ENCODE measurements at regions not wholly inside any gene's neighbourhood (a gene's known extent, or its start where the extent isn't known, plus 50 kb on each side); places are given as distances from the start of the nearest gene placed in this dataset.

DNA sequence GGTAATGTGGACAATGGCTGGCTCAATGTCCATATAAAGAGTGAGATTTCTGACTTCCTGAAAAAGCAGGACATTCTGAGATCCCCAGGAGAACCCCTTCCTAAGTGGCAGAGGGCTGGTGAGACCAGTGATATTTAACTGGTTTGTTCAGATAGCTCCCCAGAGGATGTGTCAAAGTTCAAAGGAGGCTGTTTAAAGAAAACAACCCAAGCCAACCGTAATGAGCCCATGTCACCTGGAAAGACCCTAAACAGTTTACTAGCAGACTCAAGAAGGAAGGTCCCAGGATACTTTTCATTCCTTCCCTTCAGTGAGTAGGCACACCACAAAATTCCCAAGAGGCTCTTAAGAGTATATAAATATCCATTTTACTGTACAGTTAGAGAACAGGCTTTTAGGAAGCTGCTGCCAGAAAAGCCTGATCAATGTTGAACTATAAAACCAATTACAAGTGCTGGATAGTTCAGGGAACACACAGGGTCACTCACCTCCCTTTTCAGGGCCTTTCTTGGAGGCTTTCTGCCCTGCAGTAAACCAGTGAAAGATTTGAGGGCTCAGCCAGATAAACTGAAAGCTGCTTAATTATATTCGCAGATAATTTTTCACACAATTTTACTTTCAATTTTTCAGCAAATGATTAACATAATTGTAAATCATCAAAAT lies 293.5 kb downstream of the ASXL3 start:
- Histone ChIP-seq H3K9ac (ENCODE audit: low read length) (no peak overlapping the region), H3K18ac (ENCODE audit: low read length) (no peak overlapping the region), H3K4me3 (ENCODE audit: low read length) (no peak overlapping the region), H2AK5ac (ENCODE audit: low read length) (no peak overlapping the region), H3K4me2 (ENCODE audit: low read length) (no peak overlapping the region), H3K79me1 (ENCODE audit: low read length) (no peaks in the 10 kb centered on the region), H3K56ac (ENCODE audit: low read length) (no peak overlapping the region), H2BK5ac (ENCODE audit: low read length) (no peak overlapping the region), H3K36me3 (ENCODE audit: control insufficient read depth, insufficient read depth, low read length) (no peaks in the 10 kb centered on the region), H2BK120ac (ENCODE audit: low read depth, low read length) (no peak overlapping the region), H3K4ac (ENCODE audit: low read depth, low read length) (no peak overlapping the region), H2BK15ac (replicated peaks; ENCODE audit: low read depth) (no peak overlapping the region), H3K4me1 (ENCODE audit: control insufficient read depth, low read depth, low read length) (no peaks in the 10 kb centered on the region), H3K79me2 (ENCODE audit: control insufficient read depth, insufficient read depth, low read length) (no peaks in the 10 kb centered on the region), H4K5ac (ENCODE audit: low read length) (no peak overlapping the region), H3K27me3 (ENCODE audit: insufficient read depth, low read length, poor library complexity) (no peaks in the 10 kb centered on the region), H4K8ac (ENCODE audit: low read depth, low read length) (no peak overlapping the region), H3K23ac (ENCODE audit: low read length) (no peak overlapping the region), H3K27ac (ENCODE audit: low read depth, low read length) (no peak overlapping the region)
- no peak for DNase-seq
- no CpG with 5 or more reads among the region's 2 CpGs for WGBS (ENCODE audit: extremely low coverage, insufficient coverage, low lambda C conversion rate)

DNA sequence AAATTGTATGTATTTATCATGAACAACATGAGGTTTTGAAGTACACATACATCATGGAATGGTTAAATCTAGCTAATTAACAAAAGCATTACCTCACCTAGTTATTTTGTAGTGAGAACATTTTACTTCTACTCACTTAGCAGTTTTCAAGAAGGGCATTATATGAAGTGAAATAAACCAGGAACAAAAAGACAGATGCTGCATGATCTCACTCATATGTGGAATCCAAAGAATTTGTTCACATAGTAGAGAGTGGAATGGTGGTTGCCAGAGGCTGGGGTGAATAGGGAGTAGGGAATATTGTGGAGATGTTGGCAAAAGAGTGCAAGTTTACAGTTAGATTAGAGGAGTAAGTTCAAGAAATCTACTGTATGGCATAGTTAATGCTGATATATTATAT lies 292.0 kb downstream of the ASXL3 start:
- H3K36me3 ChIP-seq (ENCODE audit: control insufficient read depth, insufficient read depth, low read length): no peaks in the 10 kb centered on the region
- H2BK15ac ChIP-seq (replicated peaks; ENCODE audit: low read depth): no peak overlapping the region
- no peaks in the 10 kb centered on the region for H3K79me2 ChIP-seq (ENCODE audit: control insufficient read depth, insufficient read depth, low read length)
- no peak overlapping the region for H3K27ac ChIP-seq (ENCODE audit: low read depth, low read length)
- no peak overlapping the region for H4K8ac ChIP-seq (ENCODE audit: low read depth, low read length)
- H2BK5ac ChIP-seq (ENCODE audit: low read length): no peak overlapping the region
- no peaks in the 10 kb centered on the region for H3K27me3 ChIP-seq (ENCODE audit: insufficient read depth, low read length, poor library complexity)
- H3K56ac ChIP-seq (ENCODE audit: low read length): no peak overlapping the region
- H3K18ac ChIP-seq (ENCODE audit: low read length): no peak overlapping the region
- DNase-seq: peak; percentile 54
- H2BK120ac ChIP-seq (ENCODE audit: low read depth, low read length): no peak overlapping the region
- no peaks in the 10 kb centered on the region for H3K79me1 ChIP-seq (ENCODE audit: low read length)
- no peak overlapping the region for H3K4ac ChIP-seq (ENCODE audit: low read depth, low read length)
- H2AK5ac ChIP-seq (ENCODE audit: low read length): no peak overlapping the region
- no peak overlapping the region for H4K5ac ChIP-seq (ENCODE audit: low read length)
- no peak overlapping the region for H3K4me3 ChIP-seq (ENCODE audit: low read length)
- H3K4me1 ChIP-seq (ENCODE audit: control insufficient read depth, low read depth, low read length): no peaks in the 10 kb centered on the region
- H3K23ac ChIP-seq (ENCODE audit: low read length): no peak overlapping the region
- H3K4me2 ChIP-seq (ENCODE audit: low read length): no peak overlapping the region
- H3K9ac ChIP-seq (ENCODE audit: low read length): no peak overlapping the region

DNA sequence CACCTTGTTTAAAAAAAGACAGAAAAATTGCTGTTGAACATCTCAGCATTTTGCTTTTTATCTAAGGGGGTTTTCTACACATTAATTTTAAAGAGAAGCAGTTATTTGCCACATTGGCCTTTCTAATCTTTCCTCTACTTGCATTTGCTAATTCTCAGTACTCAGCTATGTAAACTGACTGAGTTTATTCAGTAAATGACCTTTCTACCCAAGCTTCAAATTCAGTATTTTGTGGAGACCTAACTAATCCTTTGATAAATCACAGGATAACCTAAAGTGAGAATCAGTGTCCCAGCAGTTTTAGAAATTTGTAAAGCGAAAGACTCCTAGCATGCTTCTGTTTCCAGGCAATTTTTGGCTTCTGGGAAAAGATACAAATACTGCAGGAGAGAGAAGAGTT lies 288.4 kb downstream of the ASXL3 start:
- WGBS (ENCODE audit: extremely low coverage, insufficient coverage, low lambda C conversion rate): no CpG with 5 or more reads among the region's 1 CpG
- H3K27ac ChIP-seq (ENCODE audit: low read depth, low read length): no peak overlapping the region
- no peak overlapping the region for H2BK120ac ChIP-seq (ENCODE audit: low read depth, low read length)
- H3K27me3 ChIP-seq (ENCODE audit: insufficient read depth, low read length, poor library complexity): no peaks in the 10 kb centered on the region
- H3K23ac ChIP-seq (ENCODE audit: low read length): no peak overlapping the region
- H4K5ac ChIP-seq (ENCODE audit: low read length): no peak overlapping the region
- H2BK15ac ChIP-seq (replicated peaks; ENCODE audit: low read depth): no peak overlapping the region
- H4K8ac ChIP-seq (ENCODE audit: low read depth, low read length): no peak overlapping the region
- no peaks in the 10 kb centered on the region for H3K36me3 ChIP-seq (ENCODE audit: control insufficient read depth, insufficient read depth, low read length)
- H3K79me1 ChIP-seq (ENCODE audit: low read length): no peaks in the 10 kb centered on the region
- no peak overlapping the region for H3K9ac ChIP-seq (ENCODE audit: low read length)
- no peak overlapping the region for H2AK5ac ChIP-seq (ENCODE audit: low read length)
- H3K4me3 ChIP-seq (ENCODE audit: low read length): no peak overlapping the region
- DNase-seq: no peak
- no peak overlapping the region for H3K4ac ChIP-seq (ENCODE audit: low read depth, low read length)
- H3K56ac ChIP-seq (ENCODE audit: low read length): no peak overlapping the region
- no peak overlapping the region for H3K4me2 ChIP-seq (ENCODE audit: low read length)
- H3K18ac ChIP-seq (ENCODE audit: low read length): no peak overlapping the region
- no peak overlapping the region for H2BK5ac ChIP-seq (ENCODE audit: low read length)
- no peaks in the 10 kb centered on the region for H3K79me2 ChIP-seq (ENCODE audit: control insufficient read depth, insufficient read depth, low read length)
- H3K4me1 ChIP-seq (ENCODE audit: control insufficient read depth, low read depth, low read length): no peaks in the 10 kb centered on the region

DNA sequence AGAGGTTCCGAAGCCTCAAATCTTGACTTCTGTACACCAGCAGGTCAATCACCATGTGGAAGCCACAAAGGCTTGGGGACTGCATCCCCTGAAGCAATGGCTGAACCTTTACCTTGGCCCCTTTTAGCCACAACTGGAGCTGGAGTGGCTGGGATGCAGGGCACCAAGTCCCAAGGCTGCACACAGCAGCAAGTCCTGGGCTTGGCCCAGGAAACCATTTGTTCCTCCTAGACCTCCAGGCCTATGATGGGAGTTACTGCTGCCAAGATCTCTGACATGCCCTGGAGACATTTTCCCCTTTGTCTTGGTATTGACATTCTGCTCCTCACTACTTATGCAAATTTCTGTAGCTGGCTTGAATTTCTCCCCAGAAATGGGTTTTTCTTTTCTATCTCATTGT lies 285.9 kb downstream of the ASXL3 start:
- no CpG with 5 or more reads among the region's 1 CpG for WGBS (ENCODE audit: extremely low coverage, insufficient coverage, low lambda C conversion rate)
- Histone ChIP-seq H2AK5ac (ENCODE audit: low read length) (no peak overlapping the region), H3K36me3 (ENCODE audit: control insufficient read depth, insufficient read depth, low read length) (no peaks in the 10 kb centered on the region), H3K4me1 (ENCODE audit: control insufficient read depth, low read depth, low read length) (no peaks in the 10 kb centered on the region), H3K9ac (ENCODE audit: low read length) (no peak overlapping the region), H3K79me2 (ENCODE audit: control insufficient read depth, insufficient read depth, low read length) (no peaks in the 10 kb centered on the region), H2BK15ac (replicated peaks; ENCODE audit: low read depth) (no peak overlapping the region), H4K5ac (ENCODE audit: low read length) (no peak overlapping the region), H2BK120ac (ENCODE audit: low read depth, low read length) (no peak overlapping the region), H3K27me3 (ENCODE audit: insufficient read depth, low read length, poor library complexity) (no peaks in the 10 kb centered on the region), H3K4me2 (ENCODE audit: low read length) (no peak overlapping the region), H3K4me3 (ENCODE audit: low read length) (no peak overlapping the region), H3K23ac (ENCODE audit: low read length) (no peak overlapping the region), H2BK5ac (ENCODE audit: low read length) (no peak overlapping the region), H3K56ac (ENCODE audit: low read length) (no peak overlapping the region), H4K8ac (ENCODE audit: low read depth, low read length) (no peak overlapping the region), H3K4ac (ENCODE audit: low read depth, low read length) (no peak overlapping the region), H3K18ac (ENCODE audit: low read length) (no peak overlapping the region), H3K27ac (ENCODE audit: low read depth, low read length) (no peak overlapping the region), H3K79me1 (ENCODE audit: low read length) (no peaks in the 10 kb centered on the region)
- peak; percentile 7 for DNase-seq

DNA sequence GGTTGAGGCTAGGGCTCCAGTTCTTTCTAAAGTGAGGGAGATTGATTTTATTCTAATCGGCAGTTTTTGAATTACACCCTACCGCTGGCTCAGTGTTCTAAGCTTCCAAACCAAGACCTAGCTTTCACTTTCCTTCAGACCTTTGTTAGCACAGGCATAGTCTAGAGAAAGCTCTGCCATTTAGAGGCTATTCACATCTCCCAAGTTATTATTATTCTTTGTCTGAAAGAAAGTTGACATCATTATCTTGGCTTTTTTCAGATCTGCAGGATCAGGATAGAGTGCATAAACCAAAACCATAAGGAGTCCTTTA lies 276.8 kb downstream of the ASXL3 start:
- Histone ChIP-seq H3K27ac (ENCODE audit: low read depth, low read length) (no peak overlapping the region), H2AK5ac (ENCODE audit: low read length) (no peak overlapping the region), H3K79me1 (ENCODE audit: low read length) (no peaks in the 10 kb centered on the region), H3K4me3 (ENCODE audit: low read length) (no peak overlapping the region), H3K79me2 (ENCODE audit: control insufficient read depth, insufficient read depth, low read length) (no peaks in the 10 kb centered on the region), H4K8ac (ENCODE audit: low read depth, low read length) (no peak overlapping the region), H2BK120ac (ENCODE audit: low read depth, low read length) (no peak overlapping the region), H3K56ac (ENCODE audit: low read length) (no peak overlapping the region), H3K9ac (ENCODE audit: low read length) (no peak overlapping the region), H3K4me2 (ENCODE audit: low read length) (no peak overlapping the region), H3K36me3 (ENCODE audit: control insufficient read depth, insufficient read depth, low read length) (no peaks in the 10 kb centered on the region), H3K23ac (ENCODE audit: low read length) (no peak overlapping the region), H3K4ac (ENCODE audit: low read depth, low read length) (no peak overlapping the region), H3K18ac (ENCODE audit: low read length) (no peak overlapping the region), H2BK5ac (ENCODE audit: low read length) (no peak overlapping the region), H4K5ac (ENCODE audit: low read length) (no peak overlapping the region), H3K4me1 (ENCODE audit: control insufficient read depth, low read depth, low read length) (no peaks in the 10 kb centered on the region), H3K27me3 (ENCODE audit: insufficient read depth, low read length, poor library complexity) (no peaks in the 10 kb centered on the region), H2BK15ac (replicated peaks; ENCODE audit: low read depth) (no peak overlapping the region)
- DNase-seq: no peak
- no CpG with 5 or more reads among the region's 2 CpGs for WGBS (ENCODE audit: extremely low coverage, insufficient coverage, low lambda C conversion rate)

DNA sequence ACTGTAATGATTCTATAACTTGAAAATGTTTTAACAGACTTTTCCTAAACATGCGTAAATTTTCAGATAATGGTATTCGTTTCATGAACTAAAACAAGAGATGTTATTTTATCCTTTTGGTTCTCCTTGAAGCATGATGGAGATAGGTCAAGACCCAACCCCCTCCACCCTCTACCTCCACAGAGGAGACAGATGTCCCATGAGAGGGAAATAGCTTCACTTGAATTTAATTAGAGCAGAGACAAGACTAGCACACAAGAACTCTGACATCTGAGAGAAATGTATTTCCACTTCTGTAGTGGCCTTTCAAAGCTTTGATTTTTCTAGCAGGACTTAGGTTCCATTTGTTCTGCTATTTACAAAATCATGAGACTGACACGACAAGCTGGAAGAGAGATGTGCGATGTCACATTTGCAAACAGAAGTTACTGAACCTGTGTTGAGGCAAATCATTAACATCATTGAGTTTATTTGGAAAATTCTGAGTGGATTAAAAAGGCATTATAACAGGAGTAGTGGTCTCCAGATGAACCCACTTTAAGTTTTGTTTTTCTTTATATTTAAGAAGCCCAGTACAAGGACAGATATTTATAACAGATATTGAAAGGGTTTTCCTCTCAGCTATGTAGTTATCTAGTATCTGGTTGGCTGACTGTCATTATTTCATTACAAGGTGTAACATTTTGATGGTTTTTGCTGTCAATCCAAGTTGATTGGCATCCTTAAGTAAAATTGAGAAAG lies 276.2 kb downstream of the ASXL3 start:
- no peak overlapping the region for H3K4ac ChIP-seq (ENCODE audit: low read depth, low read length)
- H3K4me3 ChIP-seq (ENCODE audit: low read length): no peak overlapping the region
- H2BK15ac ChIP-seq (replicated peaks; ENCODE audit: low read depth): no peak overlapping the region
- H3K4me2 ChIP-seq (ENCODE audit: low read length): no peak overlapping the region
- no peak overlapping the region for H3K56ac ChIP-seq (ENCODE audit: low read length)
- no peak overlapping the region for H3K27ac ChIP-seq (ENCODE audit: low read depth, low read length)
- no peak overlapping the region for H4K5ac ChIP-seq (ENCODE audit: low read length)
- no peak overlapping the region for H3K18ac ChIP-seq (ENCODE audit: low read length)
- H4K8ac ChIP-seq (ENCODE audit: low read depth, low read length): no peak overlapping the region
- DNase-seq: no peak
- WGBS (ENCODE audit: extremely low coverage, insufficient coverage, low lambda C conversion rate): no CpG with 5 or more reads among the region's 4 CpGs
- H3K36me3 ChIP-seq (ENCODE audit: control insufficient read depth, insufficient read depth, low read length): no peaks in the 10 kb centered on the region
- no peaks in the 10 kb centered on the region for H3K27me3 ChIP-seq (ENCODE audit: insufficient read depth, low read length, poor library complexity)
- H2AK5ac ChIP-seq (ENCODE audit: low read length): no peak overlapping the region
- no peaks in the 10 kb centered on the region for H3K4me1 ChIP-seq (ENCODE audit: control insufficient read depth, low read depth, low read length)
- no peak overlapping the region for H2BK5ac ChIP-seq (ENCODE audit: low read length)
- no peaks in the 10 kb centered on the region for H3K79me1 ChIP-seq (ENCODE audit: low read length)
- H3K9ac ChIP-seq (ENCODE audit: low read length): no peak overlapping the region
- no peak overlapping the region for H2BK120ac ChIP-seq (ENCODE audit: low read depth, low read length)
- no peak overlapping the region for H3K23ac ChIP-seq (ENCODE audit: low read length)
- no peaks in the 10 kb centered on the region for H3K79me2 ChIP-seq (ENCODE audit: control insufficient read depth, insufficient read depth, low read length)

Data from mesendoderm (in vitro differentiated cells).